ENCODE measurements at regions not wholly inside any gene's neighbourhood (a gene's known extent, or its start where the extent isn't known, plus 50 kb on each side); places are given as distances from the start of the nearest gene placed in this dataset.
"Not testable (repeated sequence)": the region's sequence is repeated elsewhere in the genome, so short reads cannot be mapped to it uniquely, and the experiment has no call there.

GRCh38 chrX:7372825-7373525 lies 225.0 kb upstream of the PUDP start:
- no peaks in the 10 kb centered on the region for H3K36me3 Mint-ChIP-seq (ENCODE audit: low read depth)
- H3K4me1 Mint-ChIP-seq, result no peaks in the 10 kb centered on the region

DNA sequence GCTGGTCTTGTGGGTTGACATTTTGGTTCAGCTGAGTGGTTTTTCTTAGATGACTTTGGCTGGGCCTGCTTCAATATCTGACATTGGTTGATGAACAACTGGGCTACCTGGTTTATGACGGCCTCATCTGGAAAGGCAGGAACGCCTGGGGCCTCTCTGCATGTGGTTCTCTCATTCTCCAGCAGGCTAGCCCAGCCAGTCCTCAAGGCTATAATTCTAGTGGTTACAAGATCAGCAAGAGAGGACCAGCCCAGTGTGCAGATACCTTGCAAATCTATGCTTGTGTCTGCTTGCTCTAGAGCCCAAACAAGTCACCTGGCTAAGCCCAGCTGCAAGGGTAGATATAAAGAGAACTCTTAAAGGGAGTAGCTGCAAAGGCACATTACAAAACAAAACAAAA lies 214.2 kb upstream of the PUDP start:
- Mint-ChIP-seq H3K4me1 (no peaks in the 10 kb centered on the region), H3K27ac (no peak overlapping the region), H3K36me3 (ENCODE audit: low read depth) (no peaks in the 10 kb centered on the region), H3K9me3 (peaks cover 8% of the 10 kb centered on the region), H3K27me3 (ENCODE audit: low read depth) (no peaks in the 10 kb centered on the region), H3K4me3 (no peak overlapping the region)
- TF ChIP-seq, protein P1, sequence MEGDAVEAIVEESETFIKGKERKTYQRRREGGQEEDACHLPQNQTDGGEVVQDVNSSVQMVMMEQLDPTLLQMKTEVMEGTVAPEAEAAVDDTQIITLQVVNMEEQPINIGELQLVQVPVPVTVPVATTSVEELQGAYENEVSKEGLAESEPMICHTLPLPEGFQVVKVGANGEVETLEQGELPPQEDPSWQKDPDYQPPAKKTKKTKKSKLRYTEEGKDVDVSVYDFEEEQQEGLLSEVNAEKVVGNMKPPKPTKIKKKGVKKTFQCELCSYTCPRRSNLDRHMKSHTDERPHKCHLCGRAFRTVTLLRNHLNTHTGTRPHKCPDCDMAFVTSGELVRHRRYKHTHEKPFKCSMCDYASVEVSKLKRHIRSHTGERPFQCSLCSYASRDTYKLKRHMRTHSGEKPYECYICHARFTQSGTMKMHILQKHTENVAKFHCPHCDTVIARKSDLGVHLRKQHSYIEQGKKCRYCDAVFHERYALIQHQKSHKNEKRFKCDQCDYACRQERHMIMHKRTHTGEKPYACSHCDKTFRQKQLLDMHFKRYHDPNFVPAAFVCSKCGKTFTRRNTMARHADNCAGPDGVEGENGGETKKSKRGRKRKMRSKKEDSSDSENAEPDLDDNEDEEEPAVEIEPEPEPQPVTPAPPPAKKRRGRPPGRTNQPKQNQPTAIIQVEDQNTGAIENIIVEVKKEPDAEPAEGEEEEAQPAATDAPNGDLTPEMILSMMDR (IDR thresholded peaks at IDR 0.05; ENCODE audit: unreplicated experiment in 3 of 3), result no peak

More at GRCh38 chrX:7372825-7373525, 225.0 kb upstream of the PUDP start:
- H3K27ac Mint-ChIP-seq, result no peak overlapping the region
- no peak overlapping the region for H3K4me3 Mint-ChIP-seq
- TF ChIP-seq, protein P1 (IDR thresholded peaks at IDR 0.05; ENCODE audit: unreplicated experiment in 3 of 3), result no peak
- H3K9me3 Mint-ChIP-seq, result peaks cover 28% of the 10 kb centered on the region
- peaks cover 7% of the 10 kb centered on the region for H3K27me3 Mint-ChIP-seq (ENCODE audit: low read depth)

GRCh38 chrX:7351926-7352325 lies 204.0 kb upstream of the PUDP start:
- Mint-ChIP-seq H3K27ac (no peak overlapping the region), H3K36me3 (ENCODE audit: low read depth) (no peaks in the 10 kb centered on the region), H3K4me1 (no peaks in the 10 kb centered on the region), H3K4me3 (no peak overlapping the region), H3K27me3 (ENCODE audit: low read depth) (no peaks in the 10 kb centered on the region), H3K9me3 (no peaks in the 10 kb centered on the region)
- TF ChIP-seq, protein P1 (IDR thresholded peaks at IDR 0.05; ENCODE audit: unreplicated experiment in 3 of 3), result no peak

GRCh38 chrX:7347465-7347864 lies 199.5 kb upstream of the PUDP start:
- H3K27ac Mint-ChIP-seq, result no peak overlapping the region
- TF ChIP-seq, protein P1 (IDR thresholded peaks at IDR 0.05; ENCODE audit: unreplicated experiment in 3 of 3), result no peak

DNA sequence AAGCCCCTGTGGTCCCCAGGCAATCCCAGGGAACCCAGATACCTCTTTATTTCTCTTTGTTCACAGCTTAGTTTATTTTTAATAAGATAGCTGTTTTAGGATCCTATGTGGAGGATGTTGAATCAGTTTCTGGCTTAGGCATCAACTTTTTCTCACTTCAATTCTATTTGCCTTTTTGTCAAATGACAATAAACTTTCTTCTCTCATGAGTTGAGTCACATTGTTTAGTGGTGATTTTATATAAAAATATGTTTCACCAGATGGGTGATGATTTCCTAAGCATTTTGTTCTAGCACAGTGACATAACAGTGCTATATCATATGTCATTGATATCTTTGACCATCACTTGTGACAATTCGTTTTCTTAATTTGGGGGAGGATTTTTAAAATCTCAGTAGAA lies 198.1 kb upstream of the PUDP start:
- TF ChIP-seq, protein P1 (IDR thresholded peaks at IDR 0.05; ENCODE audit: unreplicated experiment in 3 of 3), result no peak
- Mint-ChIP-seq H3K4me3 (no peak overlapping the region), H3K27ac (no peak overlapping the region), H3K36me3 (ENCODE audit: low read depth) (no peaks in the 10 kb centered on the region), H3K27me3 (ENCODE audit: low read depth) (no peaks in the 10 kb centered on the region), H3K9me3 (no peaks in the 10 kb centered on the region), H3K4me1 (no peaks in the 10 kb centered on the region)

More at GRCh38 chrX:7347465-7347864, 199.5 kb upstream of the PUDP start:
- Mint-ChIP-seq H3K27me3 (ENCODE audit: low read depth) (no peaks in the 10 kb centered on the region), H3K4me1 (no peaks in the 10 kb centered on the region), H3K9me3 (no peaks in the 10 kb centered on the region), H3K36me3 (ENCODE audit: low read depth) (no peaks in the 10 kb centered on the region), H3K4me3 (no peak overlapping the region)

DNA sequence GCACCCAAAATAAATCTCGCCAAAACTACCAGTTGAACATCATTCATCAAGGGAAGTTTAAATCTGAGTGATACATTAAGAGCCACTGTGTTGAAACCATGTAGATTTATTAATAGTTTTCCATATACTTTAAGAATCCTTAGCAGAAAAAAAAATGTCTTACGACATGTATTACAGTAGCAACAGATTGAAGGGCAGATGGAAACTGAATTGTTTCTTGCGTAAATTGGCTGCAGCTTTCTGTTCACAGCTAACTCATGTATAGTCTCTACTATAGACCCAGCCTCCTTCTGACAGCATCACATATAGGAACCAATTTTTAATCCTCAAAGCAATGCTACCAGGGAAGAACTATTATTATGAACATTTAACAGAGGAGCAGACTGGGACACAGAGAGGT lies 195.2 kb upstream of the PUDP start:
- no peak overlapping the region for H3K4me3 Mint-ChIP-seq
- H3K27me3 Mint-ChIP-seq (ENCODE audit: low read depth), result no peaks in the 10 kb centered on the region

GRCh38 chrX:7335816-7336362 lies 187.9 kb upstream of the PUDP start:
- not testable (repeated sequence) for H3K36me3 Mint-ChIP-seq (ENCODE audit: low read depth); H3K27ac Mint-ChIP-seq; H3K4me3 Mint-ChIP-seq; H3K27me3 Mint-ChIP-seq (ENCODE audit: low read depth); H3K9me3 Mint-ChIP-seq; H3K4me1 Mint-ChIP-seq

More for the DNA sequence above, 195.2 kb upstream of the PUDP start:
- H3K4me1 Mint-ChIP-seq, result no peaks in the 10 kb centered on the region
- H3K36me3 Mint-ChIP-seq (ENCODE audit: low read depth), result no peaks in the 10 kb centered on the region
- no peak overlapping the region for H3K27ac Mint-ChIP-seq
- H3K9me3 Mint-ChIP-seq, result no peaks in the 10 kb centered on the region
- TF ChIP-seq, protein P1 (IDR thresholded peaks at IDR 0.05; ENCODE audit: unreplicated experiment in 3 of 3), result no peak

All from nephron (organoid).